OCI-LY3 (cell line): ENCODE measurements at regions not wholly inside any gene's neighbourhood (a gene's known extent, or its start where the extent isn't known, plus 50 kb on each side); places are given as distances from the start of the nearest gene placed in this dataset.

Source experiments
- H2AFZ ChIP-seq: fragments of 200-600, 300-600 bp; shearing (Covaris generic); 2 replicates; pipeline ENCODE4 v1.6.0; 2014; ENCODE audit warnings: antibody characterized with exemption, low read depth, low read length
- H3K27ac ChIP-seq: fragments of 200-600, 300-600 bp; sonication (generic); 2 replicates; pipeline ENCODE4 v1.5.1; 2014; ENCODE audit warnings: mild to moderate bottlenecking, low read length, moderate library complexity, mixed read lengths
- H3K27me3 ChIP-seq: fragments of 200-600, 300-600 bp; sonication (generic); 2 replicates; pipeline ENCODE4 v1.6.1; 2014; ENCODE audit warnings: low read depth, low read length, mixed read lengths
- H3K36me3 ChIP-seq: fragments of 200-600, 300-600 bp; sonication (generic); replicated peaks from 2 replicates; pipeline ENCODE3; 2014; ENCODE audit warnings: low read depth, low read length, mixed read lengths
- H3K4me1 ChIP-seq: fragments of 300-600, 200-600 bp; sonication (generic); 2 replicates; pipeline ENCODE4 v1.6.1; 2014; ENCODE audit warnings: low read length, mixed read lengths
- H3K4me2 ChIP-seq: fragments of 200-600, 300-600 bp; sonication (generic); 2 replicates; pipeline ENCODE4 v1.6.1; 2014; ENCODE audit warnings: low read length, mixed read lengths
- H3K4me3 ChIP-seq: fragments of 300-600, 200-600 bp; sonication (generic); 2 replicates; pipeline ENCODE4 v1.5.1; 2014; ENCODE audit warnings: antibody characterized with exemption, mild to moderate bottlenecking, low read length, moderate library complexity
- H3K79me2 ChIP-seq: fragments of 300-600, 200-600 bp; shearing (Covaris generic); 2 replicates; pipeline ENCODE4 v1.6.1; 2014; ENCODE audit warnings: mild to moderate bottlenecking, low read length, mixed read lengths
- H3K9ac ChIP-seq: fragments of 300-600, 200-600 bp; shearing (Covaris generic); 2 replicates; pipeline ENCODE4 v1.6.0; 2014; ENCODE audit warnings: mild to moderate bottlenecking, low read length, moderate library complexity
- H3K9me3 ChIP-seq: fragments of 200-600, 300-600 bp; shearing (Covaris generic); 2 replicates; pipeline ENCODE4 v1.6.1; 2014; ENCODE audit warnings: low read length, mixed read lengths; ENCODE audit not compliant: insufficient read depth
- H4K20me1 ChIP-seq: fragments of 200-600, 300-600 bp; sonication (generic); 2 replicates; pipeline ENCODE4 v1.6.1; 2016; ENCODE audit warnings: low read length, mixed read lengths; ENCODE audit not compliant: insufficient read depth
- EZH2phosphoT487 ChIP-seq: fragments of 200-600 bp; shearing (Covaris generic); IDR thresholded peaks from 2 replicates; pipeline ENCODE4 v1.6.1; 2018; ENCODE audit warnings: antibody characterized with exemption, mixed run types, low read depth
- TF ChIP-seq, protein P1 (sequence below): fragments of 200-600, 300-600 bp; sonication (generic); IDR thresholded peaks from 2 replicates; pipeline ENCODE4 v1.5.1; 2014; ENCODE audit warnings: antibody characterized with exemption, low read length, low read depth

GRCh38 chr6:21409231-21409630 lies 184.3 kb upstream of the SOX4 start:
- no peaks in the 10 kb centered on the region for H4K20me1 ChIP-seq
- peaks cover 4% of the 10 kb centered on the region for H3K36me3 ChIP-seq
- TF ChIP-seq EZH2phosphoT487, result no peak
- TF ChIP-seq, protein P1, sequence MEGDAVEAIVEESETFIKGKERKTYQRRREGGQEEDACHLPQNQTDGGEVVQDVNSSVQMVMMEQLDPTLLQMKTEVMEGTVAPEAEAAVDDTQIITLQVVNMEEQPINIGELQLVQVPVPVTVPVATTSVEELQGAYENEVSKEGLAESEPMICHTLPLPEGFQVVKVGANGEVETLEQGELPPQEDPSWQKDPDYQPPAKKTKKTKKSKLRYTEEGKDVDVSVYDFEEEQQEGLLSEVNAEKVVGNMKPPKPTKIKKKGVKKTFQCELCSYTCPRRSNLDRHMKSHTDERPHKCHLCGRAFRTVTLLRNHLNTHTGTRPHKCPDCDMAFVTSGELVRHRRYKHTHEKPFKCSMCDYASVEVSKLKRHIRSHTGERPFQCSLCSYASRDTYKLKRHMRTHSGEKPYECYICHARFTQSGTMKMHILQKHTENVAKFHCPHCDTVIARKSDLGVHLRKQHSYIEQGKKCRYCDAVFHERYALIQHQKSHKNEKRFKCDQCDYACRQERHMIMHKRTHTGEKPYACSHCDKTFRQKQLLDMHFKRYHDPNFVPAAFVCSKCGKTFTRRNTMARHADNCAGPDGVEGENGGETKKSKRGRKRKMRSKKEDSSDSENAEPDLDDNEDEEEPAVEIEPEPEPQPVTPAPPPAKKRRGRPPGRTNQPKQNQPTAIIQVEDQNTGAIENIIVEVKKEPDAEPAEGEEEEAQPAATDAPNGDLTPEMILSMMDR, result no peak
- no peak overlapping the region for H2AFZ ChIP-seq
- no peaks in the 10 kb centered on the region for H3K9me3 ChIP-seq
- no peak overlapping the region for H3K9ac ChIP-seq
- no peaks in the 10 kb centered on the region for H3K79me2 ChIP-seq
- H3K27ac ChIP-seq, result no peak overlapping the region
- no peaks in the 10 kb centered on the region for H3K27me3 ChIP-seq
- no peak overlapping the region for H3K4me3 ChIP-seq
- peaks cover 17% of the 10 kb centered on the region for H3K4me1 ChIP-seq
- no peak overlapping the region for H3K4me2 ChIP-seq

DNA sequence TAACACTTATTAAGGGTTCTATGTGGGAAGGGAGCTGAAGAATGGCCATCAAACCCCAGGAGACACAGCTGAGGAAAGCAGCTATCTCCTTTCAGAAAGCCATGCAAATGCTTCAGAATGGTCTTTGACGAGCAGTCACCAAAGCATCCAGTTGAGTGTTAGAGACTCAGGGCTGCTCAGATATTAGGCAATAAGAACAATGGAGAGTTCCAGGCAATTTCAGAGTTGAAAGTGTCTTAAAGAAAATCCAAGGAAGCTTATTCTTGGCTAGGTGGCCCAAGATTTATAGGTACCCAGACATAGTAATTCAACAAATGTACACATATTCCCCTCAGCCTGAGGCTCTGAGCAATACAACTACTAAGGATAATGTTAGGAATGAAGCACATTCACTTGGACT lies 180.1 kb upstream of the SOX4 start:
- Histone ChIP-seq H3K27ac (no peak overlapping the region), H3K27me3 (no peaks in the 10 kb centered on the region), H3K4me1 (peaks cover under 1% of the 10 kb centered on the region; the same call in 1 of the 2 replicates)

GRCh38 chr6:21414065-21414464 lies 179.5 kb upstream of the SOX4 start:
- Histone ChIP-seq H4K20me1 (no peaks in the 10 kb centered on the region), H3K79me2 (no peaks in the 10 kb centered on the region)
- no peak for TF ChIP-seq EZH2phosphoT487
- TF ChIP-seq, protein P1, result no peak

More for the DNA sequence above, 180.1 kb upstream of the SOX4 start:
- Histone ChIP-seq H3K4me2 (no peak overlapping the region), H3K36me3 (peaks cover 4% of the 10 kb centered on the region), H3K9me3 (no peaks in the 10 kb centered on the region), H3K4me3 (no peak overlapping the region), H4K20me1 (no peaks in the 10 kb centered on the region), H2AFZ (no peak overlapping the region), H3K9ac (no peak overlapping the region), H3K79me2 (no peaks in the 10 kb centered on the region)
- TF ChIP-seq EZH2phosphoT487, result no peak
- TF ChIP-seq, protein P1, result no peak

DNA sequence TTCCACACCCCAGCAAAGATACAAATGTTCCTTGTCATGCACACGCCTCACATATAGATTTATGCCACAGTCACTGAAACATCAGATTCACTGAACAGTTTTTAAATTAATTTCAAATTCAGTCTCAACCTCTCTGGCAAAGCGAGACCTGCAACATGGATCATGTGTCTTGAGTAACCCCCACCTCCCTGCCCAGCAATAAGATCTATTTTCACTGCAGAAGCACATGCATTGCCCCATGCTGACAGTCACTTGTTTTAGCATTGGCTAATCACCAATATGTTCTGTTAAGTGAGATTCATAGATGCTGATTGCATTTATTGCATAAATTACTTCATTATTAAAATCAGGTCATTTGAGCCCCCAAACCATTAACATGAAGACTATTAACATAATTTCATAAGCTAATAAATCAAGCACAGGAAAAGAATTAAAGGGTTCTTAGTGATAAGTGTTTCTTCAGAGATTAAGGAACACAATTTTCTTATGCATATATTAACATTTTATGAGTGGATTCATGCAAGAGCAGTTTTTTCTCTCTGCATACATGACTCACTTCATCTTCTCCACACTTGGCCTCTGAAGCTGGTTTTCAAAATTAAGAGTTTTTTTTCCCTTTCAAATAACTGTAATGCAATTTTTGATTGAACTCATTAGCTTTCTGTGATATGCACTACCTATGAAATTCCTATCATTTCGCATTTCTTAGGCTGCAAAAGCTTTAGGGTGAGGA lies 173.2 kb upstream of the SOX4 start:
- Histone ChIP-seq H3K9me3 (no peaks in the 10 kb centered on the region), H3K36me3 (no peaks in the 10 kb centered on the region), H3K79me2 (no peaks in the 10 kb centered on the region), H3K27me3 (no peaks in the 10 kb centered on the region), H3K4me3 (no peak overlapping the region), H3K4me1 (no peaks in the 10 kb centered on the region), H3K9ac (no peak overlapping the region), H4K20me1 (no peaks in the 10 kb centered on the region), H3K4me2 (no peak overlapping the region), H2AFZ (no peak overlapping the region), H3K27ac (no peak overlapping the region)
- TF ChIP-seq EZH2phosphoT487, result no peak
- TF ChIP-seq, protein P1, result no peak

More at GRCh38 chr6:21414065-21414464, 179.5 kb upstream of the SOX4 start:
- Histone ChIP-seq H3K4me1 (no peaks in the 10 kb centered on the region), H3K27me3 (no peaks in the 10 kb centered on the region), H3K36me3 (peaks cover 4% of the 10 kb centered on the region), H3K4me2 (no peak overlapping the region), H2AFZ (no peak overlapping the region), H3K9ac (no peak overlapping the region), H3K4me3 (no peak overlapping the region), H3K27ac (no peak overlapping the region), H3K9me3 (no peaks in the 10 kb centered on the region)
